ENCODE measurements at regions not wholly inside any gene's neighbourhood (a gene's known extent, or its start where the extent isn't known, plus 50 kb on each side); places are given as distances from the start of the nearest gene placed in this dataset.

GRCh38 chr7:121560267-121560990, 164.3 kb upstream of the FAM3C start:
- H3K4me3 ChIP-seq = no peak overlapping the region
- no peaks in the 10 kb centered on the region for H3K9me3 ChIP-seq
- no peaks in the 10 kb centered on the region for H3K27me3 ChIP-seq
- no peak for DNase-seq
- H3K36me3 ChIP-seq = no peaks in the 10 kb centered on the region

- no peaks in the 10 kb centered on the region for H3K9me3 ChIP-seq
- no peaks in the 10 kb centered on the region for H3K27me3 ChIP-seq
- no peaks in the 10 kb centered on the region for H3K36me3 ChIP-seq
- no peak for DNase-seq
- H3K4me3 ChIP-seq = no peak overlapping the region
Measured at GRCh38 chr7:121558288-121558687, 162.2 kb upstream of the FAM3C start.

- DNase-seq = no peak
- H3K27me3 ChIP-seq = no peaks in the 10 kb centered on the region
Measured at GRCh38 chr7:121557034-121557892, 161.2 kb upstream of the FAM3C start.

GRCh38 chr7:121555558-121555957, 159.4 kb upstream of the FAM3C start:
- H3K4me3 ChIP-seq = no peak overlapping the region
- H3K27me3 ChIP-seq = no peaks in the 10 kb centered on the region
- DNase-seq = no peak
- no peaks in the 10 kb centered on the region for H3K9me3 ChIP-seq
- no peaks in the 10 kb centered on the region for H3K36me3 ChIP-seq

More at GRCh38 chr7:121557034-121557892, 161.2 kb upstream of the FAM3C start:
- H3K36me3 ChIP-seq = no peaks in the 10 kb centered on the region
- H3K9me3 ChIP-seq = no peaks in the 10 kb centered on the region
- H3K4me3 ChIP-seq = no peak overlapping the region

GRCh38 chr7:121547544-121548092, 151.5 kb upstream of the FAM3C start:
- H3K4me3 ChIP-seq = no peak overlapping the region
- no peaks in the 10 kb centered on the region for H3K36me3 ChIP-seq
- H3K27me3 ChIP-seq = no peaks in the 10 kb centered on the region
- DNase-seq = no peak
- H3K9me3 ChIP-seq = no peaks in the 10 kb centered on the region

- Histone ChIP-seq H3K27me3 (no peaks in the 10 kb centered on the region), H3K36me3 (no peaks in the 10 kb centered on the region), H3K9me3 (no peaks in the 10 kb centered on the region), H3K4me3 (no peak overlapping the region)
- no peak for DNase-seq
Measured at GRCh38 chr7:121546632-121547543, 150.8 kb upstream of the FAM3C start.

GRCh38 chr7:121545418-121545817, 149.3 kb upstream of the FAM3C start:
- Histone ChIP-seq H3K36me3 (no peaks in the 10 kb centered on the region), H3K9me3 (no peaks in the 10 kb centered on the region), H3K4me3 (no peak overlapping the region), H3K27me3 (no peaks in the 10 kb centered on the region)
- no peak for DNase-seq

GRCh38 chr7:121544726-121545125, 148.6 kb upstream of the FAM3C start:
- Histone ChIP-seq H3K36me3 (no peaks in the 10 kb centered on the region), H3K27me3 (no peaks in the 10 kb centered on the region), H3K9me3 (no peaks in the 10 kb centered on the region), H3K4me3 (no peak overlapping the region)
- DNase-seq = peak; percentile 4

GRCh38 chr7:121544238-121544637, 148.1 kb upstream of the FAM3C start:
- Histone ChIP-seq H3K36me3 (no peaks in the 10 kb centered on the region), H3K27me3 (no peaks in the 10 kb centered on the region), H3K4me3 (no peak overlapping the region), H3K9me3 (no peaks in the 10 kb centered on the region)
- no peak for DNase-seq

GRCh38 chr7:121541457-121541856, 145.3 kb upstream of the FAM3C start:
- Histone ChIP-seq H3K27me3 (no peaks in the 10 kb centered on the region), H3K36me3 (no peaks in the 10 kb centered on the region), H3K4me3 (no peak overlapping the region), H3K9me3 (no peaks in the 10 kb centered on the region)
- no peak for DNase-seq

- DNase-seq = no peak
- Histone ChIP-seq H3K9me3 (no peaks in the 10 kb centered on the region), H3K36me3 (no peaks in the 10 kb centered on the region), H3K27me3 (no peaks in the 10 kb centered on the region), H3K4me3 (no peak overlapping the region)
Measured at GRCh38 chr7:121540138-121540537, 144.0 kb upstream of the FAM3C start.

GRCh38 chr7:121537031-121537430, 140.9 kb upstream of the FAM3C start:
- no peak for DNase-seq
- Histone ChIP-seq H3K9me3 (no peaks in the 10 kb centered on the region), H3K27me3 (no peaks in the 10 kb centered on the region), H3K4me3 (no peak overlapping the region), H3K36me3 (no peaks in the 10 kb centered on the region)

GRCh38 chr7:121531175-121532070, 135.3 kb upstream of the FAM3C start:
- no peak for DNase-seq
- Histone ChIP-seq H3K9me3 (no peaks in the 10 kb centered on the region), H3K27me3 (no peaks in the 10 kb centered on the region), H3K36me3 (no peaks in the 10 kb centered on the region), H3K4me3 (no peak overlapping the region)

- Histone ChIP-seq H3K4me3 (peak overlapping the region; percentile 18), H3K27me3 (no peaks in the 10 kb centered on the region), H3K9me3 (no peaks in the 10 kb centered on the region), H3K36me3 (no peaks in the 10 kb centered on the region)
- peak; percentile 84 for DNase-seq
Measured at GRCh38 chr7:121530227-121531174, 134.4 kb upstream of the FAM3C start.

GRCh38 chr7:121529003-121529402, 132.9 kb upstream of the FAM3C start:
- no peak for DNase-seq
- Histone ChIP-seq H3K9me3 (no peaks in the 10 kb centered on the region), H3K4me3 (no peak overlapping the region), H3K27me3 (no peaks in the 10 kb centered on the region), H3K36me3 (no peaks in the 10 kb centered on the region)

Measured in MG63 (cell line).